ENCODE measurements at regions not wholly inside any gene's neighbourhood (a gene's known extent, or its start where the extent isn't known, plus 50 kb on each side); places are given as distances from the start of the nearest gene placed in this dataset.
"Not testable (repeated sequence)": the region's sequence is repeated elsewhere in the genome, so short reads cannot be mapped to it uniquely, and the experiment has no call there.

DNA sequence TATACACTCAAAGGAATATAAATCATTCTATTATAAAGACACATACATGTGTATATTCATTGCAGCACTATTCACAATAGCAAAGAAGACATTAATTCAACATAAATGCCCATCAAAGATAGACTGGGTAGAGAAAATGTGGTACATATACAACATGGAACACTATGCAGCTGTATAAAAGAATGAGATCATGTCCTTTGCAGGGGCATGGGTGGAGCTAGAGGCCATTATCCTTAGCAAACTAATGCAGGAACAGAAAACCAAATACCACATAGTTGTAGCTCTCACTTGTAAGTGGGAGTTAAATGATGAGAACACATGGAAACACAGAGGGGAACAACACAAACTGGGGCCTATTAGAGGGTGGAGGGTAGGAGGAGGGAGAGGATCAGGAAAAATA, 121.0 kb upstream of the LOC128125822 start:
- Mint-ChIP-seq H3K27me3 (ENCODE audit: low read depth) (no peaks in the 10 kb centered on the region), H3K9me3 (no peaks in the 10 kb centered on the region), H3K4me3 (no peak overlapping the region), H3K4me1 (ENCODE audit: low read depth) (no peaks in the 10 kb centered on the region), H3K36me3 (ENCODE audit: insufficient read depth) (no peaks in the 10 kb centered on the region)
- DNase-seq, result no peak
- ATAC-seq, result no peak

DNA sequence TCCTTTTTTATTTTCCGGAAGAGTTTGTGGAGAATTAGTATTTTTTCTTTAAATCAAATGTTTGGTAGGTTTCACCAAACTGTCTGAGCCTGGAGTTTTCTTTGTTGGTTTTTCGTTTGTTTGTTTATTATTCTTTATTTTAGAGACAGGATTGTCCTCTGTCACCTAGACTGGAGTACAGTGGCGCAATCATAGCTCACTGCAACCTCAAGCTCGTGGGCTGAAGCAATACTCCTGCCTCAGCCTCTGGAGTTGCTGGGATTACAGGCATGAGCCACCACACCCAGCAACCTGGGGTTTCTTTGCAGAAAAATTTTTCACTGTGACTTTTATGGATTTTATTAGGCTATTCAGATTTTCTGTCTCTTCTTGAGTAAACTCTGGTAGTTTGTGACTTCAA, 120.2 kb upstream of the LOC128125822 start:
- no peak overlapping the region for H3K4me3 Mint-ChIP-seq
- no peak for ATAC-seq
- no peaks in the 10 kb centered on the region for H3K4me1 Mint-ChIP-seq (ENCODE audit: low read depth)
- H3K27me3 Mint-ChIP-seq (ENCODE audit: low read depth), result no peaks in the 10 kb centered on the region
- H3K9me3 Mint-ChIP-seq, result no peaks in the 10 kb centered on the region
- no peak for DNase-seq
- no peaks in the 10 kb centered on the region for H3K36me3 Mint-ChIP-seq (ENCODE audit: insufficient read depth)

DNA sequence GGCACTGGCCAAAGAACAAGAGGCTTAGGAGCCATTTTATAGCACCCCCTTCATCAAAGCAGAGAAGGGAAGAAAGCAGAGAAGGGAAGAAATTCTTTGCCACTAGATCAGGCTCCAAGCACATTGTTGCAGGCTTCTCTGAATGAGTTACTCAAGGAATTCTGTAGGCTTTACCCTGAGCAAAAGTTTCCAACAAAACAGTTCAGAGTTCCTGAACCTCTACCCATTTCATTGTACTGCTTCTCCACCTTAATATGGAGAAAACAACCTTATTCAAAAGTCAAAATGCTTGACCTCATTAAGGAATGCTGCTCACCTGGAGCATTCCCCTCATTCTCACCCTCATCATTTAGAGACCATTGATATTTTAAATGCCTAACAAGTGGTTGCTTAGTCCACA, 115.5 kb upstream of the LOC128125822 start:
- Mint-ChIP-seq H3K4me3 (no peak overlapping the region), H3K27me3 (ENCODE audit: low read depth) (no peaks in the 10 kb centered on the region), H3K4me1 (ENCODE audit: low read depth) (no peaks in the 10 kb centered on the region), H3K36me3 (ENCODE audit: insufficient read depth) (no peaks in the 10 kb centered on the region), H3K9me3 (no peaks in the 10 kb centered on the region)
- DNase-seq (no peak), ATAC-seq (no peak)

DNA sequence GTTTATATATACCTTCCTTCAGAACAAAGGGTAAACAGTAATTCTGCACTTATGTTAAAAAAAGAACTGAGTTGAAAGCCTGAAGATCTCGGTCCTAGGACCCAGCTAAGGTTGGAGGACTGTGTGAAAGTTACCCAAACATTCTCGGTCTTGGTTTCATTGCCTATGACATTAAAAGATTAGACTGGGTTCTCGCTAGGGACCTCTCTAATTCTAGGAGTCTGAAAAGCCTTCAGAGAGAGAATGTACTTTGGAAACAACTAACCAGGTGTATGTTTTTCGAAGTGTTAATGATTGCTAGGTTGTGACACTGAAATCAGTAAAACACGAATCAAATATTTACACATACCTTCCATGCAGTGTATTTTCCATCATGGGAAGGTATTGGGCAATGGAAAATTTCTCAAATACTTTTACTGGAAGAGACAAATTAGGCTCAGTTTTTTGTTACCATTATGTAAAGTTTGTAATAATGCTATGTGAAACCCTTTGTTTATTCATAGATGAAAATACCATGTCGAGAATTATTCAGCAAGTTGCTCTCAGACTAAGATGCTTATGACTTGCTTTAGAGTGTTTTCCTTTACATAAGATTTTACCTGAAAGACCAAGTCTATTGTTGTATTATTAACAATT, 113.7 kb upstream of the LOC128125822 start:
- no peaks in the 10 kb centered on the region for H3K9me3 Mint-ChIP-seq
- no peak for DNase-seq
- H3K4me1 Mint-ChIP-seq (ENCODE audit: low read depth), result no peaks in the 10 kb centered on the region
- no peak overlapping the region for H3K4me3 Mint-ChIP-seq
- no peaks in the 10 kb centered on the region for H3K36me3 Mint-ChIP-seq (ENCODE audit: insufficient read depth)
- ATAC-seq, result no peak
- no peaks in the 10 kb centered on the region for H3K27me3 Mint-ChIP-seq (ENCODE audit: low read depth)

DNA sequence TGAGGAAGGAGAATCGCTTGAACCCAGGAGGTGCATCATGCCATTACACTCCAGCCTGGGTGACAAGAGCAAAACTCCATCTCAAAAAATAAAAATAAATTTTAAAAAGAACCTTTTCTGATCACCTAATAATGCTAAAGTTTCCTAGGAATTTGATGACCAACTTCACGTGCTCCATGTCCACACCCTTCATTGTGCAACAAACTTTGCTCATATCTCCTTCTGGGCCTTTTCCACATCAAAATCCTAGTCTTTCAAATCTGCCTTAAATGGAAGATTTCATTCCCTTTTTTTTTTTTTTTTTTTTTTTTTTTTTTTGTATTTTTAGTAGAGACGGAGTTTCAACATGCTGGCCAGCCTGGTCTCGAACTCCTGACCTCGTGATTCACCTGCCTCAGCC, 112.5 kb upstream of the LOC128125822 start:
- no peak for ATAC-seq
- no peaks in the 10 kb centered on the region for H3K27me3 Mint-ChIP-seq (ENCODE audit: low read depth)
- H3K36me3 Mint-ChIP-seq (ENCODE audit: insufficient read depth), result no peaks in the 10 kb centered on the region
- no peaks in the 10 kb centered on the region for H3K4me1 Mint-ChIP-seq (ENCODE audit: low read depth)
- no peaks in the 10 kb centered on the region for H3K9me3 Mint-ChIP-seq
- DNase-seq, result no peak
- H3K4me3 Mint-ChIP-seq, result no peak overlapping the region

DNA sequence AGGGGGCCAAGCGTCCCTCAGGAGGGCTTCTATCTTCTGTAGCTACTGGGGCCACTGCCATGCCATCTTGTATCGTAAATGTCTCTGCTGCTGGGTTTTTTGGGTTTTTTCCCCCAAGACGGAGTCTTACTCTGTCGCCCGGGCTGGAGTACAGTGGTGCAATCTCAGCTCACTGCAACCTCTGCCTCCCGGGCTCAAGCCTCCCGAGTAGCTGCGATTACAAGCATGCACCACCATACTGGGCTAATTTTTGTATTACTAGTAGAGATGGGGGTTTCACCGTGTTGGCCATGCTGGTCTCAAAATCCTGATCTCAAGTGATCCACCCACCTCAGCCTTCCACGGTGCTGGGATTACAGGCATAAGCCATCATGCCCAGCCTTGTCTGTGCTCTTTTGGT, 111.3 kb upstream of the LOC128125822 start:
- H3K4me1 Mint-ChIP-seq (ENCODE audit: low read depth), result no peaks in the 10 kb centered on the region
- no peaks in the 10 kb centered on the region for H3K9me3 Mint-ChIP-seq
- peaks cover 2% of the 10 kb centered on the region for H3K27me3 Mint-ChIP-seq (ENCODE audit: low read depth)
- no peak overlapping the region for H3K4me3 Mint-ChIP-seq
- ATAC-seq (no peak), DNase-seq (no peak)
- no peaks in the 10 kb centered on the region for H3K36me3 Mint-ChIP-seq (ENCODE audit: insufficient read depth)

DNA sequence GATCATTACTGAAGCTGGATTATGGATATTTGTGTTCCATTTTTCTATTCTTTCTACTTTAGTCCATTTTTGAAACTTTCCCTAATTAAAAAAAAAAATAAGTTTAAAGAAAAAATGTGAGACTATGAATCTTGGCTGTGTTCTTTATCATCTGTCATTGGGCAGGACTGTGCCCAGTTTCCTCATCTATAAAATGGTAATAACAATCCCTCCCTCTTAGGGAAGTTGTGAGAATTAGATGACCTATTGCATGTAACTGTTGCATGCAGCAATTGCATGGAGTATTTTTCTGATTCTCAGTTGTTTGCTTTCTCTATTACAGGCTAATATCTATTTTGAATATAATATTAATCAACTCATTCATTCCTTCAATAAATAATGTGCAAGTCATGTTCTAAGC, 108.2 kb upstream of the LOC128125822 start:
- no peak overlapping the region for H3K4me3 Mint-ChIP-seq

DNA sequence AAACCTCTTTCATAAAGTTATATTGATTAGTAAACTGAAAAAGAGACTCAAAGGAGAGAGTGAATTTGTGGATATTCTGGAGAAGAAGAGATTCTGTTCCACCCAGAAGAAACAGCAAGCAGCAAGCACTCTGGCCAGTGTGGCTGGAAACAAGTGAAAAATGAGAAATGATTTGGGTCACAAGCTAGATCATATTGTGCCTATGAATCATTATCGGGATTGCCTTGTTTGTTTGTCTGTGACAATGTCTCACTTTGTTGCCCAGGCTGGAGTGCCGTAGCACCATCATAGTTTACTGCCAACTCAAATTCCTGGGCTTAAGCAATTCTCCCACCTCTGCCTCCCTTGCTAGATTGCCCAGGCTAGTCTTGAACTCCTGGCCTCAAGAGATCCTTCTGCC, 106.5 kb upstream of the LOC128125822 start:
- H3K4me1 Mint-ChIP-seq (ENCODE audit: low read depth), result no peaks in the 10 kb centered on the region
- ATAC-seq (no peak), DNase-seq (no peak)
- no peak overlapping the region for H3K4me3 Mint-ChIP-seq
- H3K36me3 Mint-ChIP-seq (ENCODE audit: insufficient read depth), result no peaks in the 10 kb centered on the region
- no peaks in the 10 kb centered on the region for H3K9me3 Mint-ChIP-seq
- H3K27me3 Mint-ChIP-seq (ENCODE audit: low read depth), result peaks cover 6% of the 10 kb centered on the region

More for the DNA sequence above, 108.2 kb upstream of the LOC128125822 start:
- no peak for DNase-seq
- H3K4me1 Mint-ChIP-seq (ENCODE audit: low read depth), result no peaks in the 10 kb centered on the region
- ATAC-seq, result no peak
- H3K36me3 Mint-ChIP-seq (ENCODE audit: insufficient read depth), result no peaks in the 10 kb centered on the region
- no peaks in the 10 kb centered on the region for H3K9me3 Mint-ChIP-seq
- H3K27me3 Mint-ChIP-seq (ENCODE audit: low read depth), result peaks cover 4% of the 10 kb centered on the region

DNA sequence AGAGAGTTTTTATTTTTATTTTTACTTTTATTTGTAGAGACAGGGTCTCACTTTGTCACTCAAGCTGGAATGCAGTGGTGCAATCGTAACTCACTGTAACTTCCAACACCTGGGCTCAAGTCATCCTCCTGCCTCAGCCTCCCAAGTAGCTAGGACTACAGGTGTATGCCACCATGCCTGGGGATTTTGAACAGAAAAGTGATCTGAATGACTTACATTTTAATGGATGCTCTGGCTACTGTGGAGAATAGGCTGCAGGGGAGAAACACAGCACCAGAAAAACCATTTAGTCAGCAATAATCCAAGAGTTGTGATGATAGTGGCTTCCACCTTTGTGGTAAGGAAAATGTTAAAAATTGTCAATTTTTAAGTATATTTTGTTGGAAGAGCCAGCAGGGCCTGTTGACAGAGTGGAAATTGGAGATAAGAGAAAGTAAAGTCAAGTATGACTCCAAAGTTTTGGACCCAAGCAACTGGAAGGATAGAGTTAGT, 106.0 kb upstream of the LOC128125822 start:
- Mint-ChIP-seq H3K4me3 (no peak overlapping the region), H3K9me3 (no peaks in the 10 kb centered on the region), H3K36me3 (ENCODE audit: insufficient read depth) (no peaks in the 10 kb centered on the region), H3K27me3 (ENCODE audit: low read depth) (peaks cover 6% of the 10 kb centered on the region), H3K4me1 (ENCODE audit: low read depth) (no peaks in the 10 kb centered on the region)
- ATAC-seq (no peak), DNase-seq (no peak)

DNA sequence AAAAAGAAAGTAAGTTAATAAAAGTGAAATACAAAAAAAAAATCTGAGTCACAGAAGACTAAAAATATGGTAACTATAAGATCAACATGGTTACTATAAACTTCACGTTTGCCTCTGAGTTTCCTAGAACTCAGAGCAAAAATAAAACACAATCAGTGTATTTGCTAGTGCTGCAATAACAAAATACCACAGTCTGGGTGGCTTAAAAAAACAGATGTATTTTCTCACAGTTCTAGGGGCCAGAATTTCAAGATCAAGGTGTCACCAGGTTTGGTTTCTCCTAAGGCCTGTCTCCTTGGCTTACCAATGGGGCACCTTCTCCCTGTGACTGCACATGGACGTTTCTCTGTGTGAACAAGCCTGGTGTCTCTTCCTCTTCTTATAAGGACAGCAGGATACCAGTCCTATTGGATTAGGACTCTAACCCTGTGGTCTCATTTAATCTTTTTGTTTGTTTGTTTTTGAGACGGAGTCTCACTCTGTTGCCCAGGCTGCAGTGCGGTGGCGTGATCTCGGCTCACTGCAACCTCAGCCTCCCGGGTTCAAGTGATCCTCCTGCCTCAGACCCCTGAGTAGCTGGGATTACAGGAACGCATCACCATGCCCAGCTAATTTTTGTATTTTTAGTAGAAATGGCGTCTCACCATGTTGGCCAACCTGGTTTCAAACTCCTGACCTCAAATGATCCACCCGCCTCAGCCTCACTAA, 104.9 kb upstream of the LOC128125822 start:
- H3K4me1 Mint-ChIP-seq (ENCODE audit: low read depth), result no peaks in the 10 kb centered on the region
- no peak overlapping the region for H3K4me3 Mint-ChIP-seq
- H3K27me3 Mint-ChIP-seq (ENCODE audit: low read depth), result peaks cover 12% of the 10 kb centered on the region
- no peaks in the 10 kb centered on the region for H3K9me3 Mint-ChIP-seq
- ATAC-seq, result no peak
- H3K36me3 Mint-ChIP-seq (ENCODE audit: insufficient read depth), result no peaks in the 10 kb centered on the region
- no peak for DNase-seq

DNA sequence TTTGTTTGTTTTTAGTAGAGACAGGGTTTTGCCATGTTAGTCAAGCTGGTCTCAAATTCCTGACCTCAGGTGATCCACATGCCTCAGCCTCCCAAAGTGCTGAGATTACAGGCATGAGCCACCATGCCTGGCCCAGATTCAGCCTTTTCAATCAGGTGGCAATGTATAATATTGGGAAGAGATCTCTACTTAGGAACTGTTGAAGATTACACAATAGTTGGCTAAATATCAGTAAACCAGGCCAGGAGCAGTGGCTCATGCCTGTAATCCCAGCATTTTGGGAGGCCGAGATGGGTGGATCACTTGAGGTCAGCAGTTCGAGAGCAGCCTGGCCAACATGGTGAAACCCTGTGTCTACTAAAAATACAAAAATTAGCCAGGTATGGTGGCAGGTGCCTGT, 101.1 kb upstream of the LOC128125822 start:
- H3K4me1 Mint-ChIP-seq (ENCODE audit: low read depth); DNase-seq; H3K4me3 Mint-ChIP-seq; H3K9me3 Mint-ChIP-seq; ATAC-seq; H3K36me3 Mint-ChIP-seq (ENCODE audit: insufficient read depth): not testable (repeated sequence)
- peaks cover 10% of the 10 kb centered on the region for H3K27me3 Mint-ChIP-seq (ENCODE audit: low read depth)

DNA sequence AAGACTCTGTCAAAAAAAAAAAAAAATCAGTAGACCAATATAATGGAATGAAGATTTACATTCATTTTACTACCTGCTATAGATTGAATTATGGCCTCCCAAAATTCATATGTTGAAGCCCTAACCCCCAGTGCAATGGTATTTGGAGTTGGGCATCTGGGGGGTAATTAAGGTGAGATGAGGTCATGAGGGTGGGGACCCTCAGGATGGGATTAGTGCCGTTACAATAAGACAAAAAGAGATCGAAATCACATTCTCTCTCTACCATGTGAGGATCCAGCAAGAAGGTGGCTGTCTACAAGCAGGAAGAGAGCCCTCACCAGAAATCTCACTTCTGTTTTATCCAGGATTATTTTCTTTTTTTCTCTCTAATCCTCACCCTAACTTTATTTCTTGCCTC, 100.6 kb upstream of the LOC128125822 start:
- Mint-ChIP-seq H3K27me3 (ENCODE audit: low read depth) (peaks cover 10% of the 10 kb centered on the region), H3K9me3 (no peaks in the 10 kb centered on the region), H3K4me1 (ENCODE audit: low read depth) (no peaks in the 10 kb centered on the region), H3K36me3 (ENCODE audit: insufficient read depth) (no peaks in the 10 kb centered on the region), H3K4me3 (no peak overlapping the region)
- ATAC-seq (no peak), DNase-seq (no peak)

DNA sequence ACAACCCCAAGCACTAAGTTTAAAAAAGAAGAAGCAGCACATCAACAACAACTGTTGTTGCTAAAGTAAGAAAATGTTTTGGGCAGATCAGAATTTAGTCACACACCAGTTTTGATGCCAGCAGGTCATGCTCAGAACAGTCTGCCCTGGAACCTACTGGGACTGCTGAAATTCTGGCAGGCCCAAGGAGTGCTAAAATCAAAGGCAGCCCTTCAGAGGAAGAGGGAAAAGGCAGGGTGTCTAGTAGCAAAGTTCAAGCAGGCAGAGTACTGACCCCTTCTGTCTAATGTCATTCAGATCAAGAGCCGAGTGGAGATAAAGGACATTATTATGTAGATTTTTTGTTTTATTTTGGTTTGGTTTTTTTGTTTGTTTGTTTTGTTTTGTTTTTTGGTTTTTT, 96.6 kb upstream of the LOC128125822 start:
- H3K27me3 Mint-ChIP-seq (ENCODE audit: low read depth), result peaks cover 7% of the 10 kb centered on the region
- no peaks in the 10 kb centered on the region for H3K9me3 Mint-ChIP-seq
- no peaks in the 10 kb centered on the region for H3K4me1 Mint-ChIP-seq (ENCODE audit: low read depth)
- DNase-seq (no peak), ATAC-seq (no peak)
- H3K4me3 Mint-ChIP-seq, result no peak overlapping the region
- no peaks in the 10 kb centered on the region for H3K36me3 Mint-ChIP-seq (ENCODE audit: insufficient read depth)

DNA sequence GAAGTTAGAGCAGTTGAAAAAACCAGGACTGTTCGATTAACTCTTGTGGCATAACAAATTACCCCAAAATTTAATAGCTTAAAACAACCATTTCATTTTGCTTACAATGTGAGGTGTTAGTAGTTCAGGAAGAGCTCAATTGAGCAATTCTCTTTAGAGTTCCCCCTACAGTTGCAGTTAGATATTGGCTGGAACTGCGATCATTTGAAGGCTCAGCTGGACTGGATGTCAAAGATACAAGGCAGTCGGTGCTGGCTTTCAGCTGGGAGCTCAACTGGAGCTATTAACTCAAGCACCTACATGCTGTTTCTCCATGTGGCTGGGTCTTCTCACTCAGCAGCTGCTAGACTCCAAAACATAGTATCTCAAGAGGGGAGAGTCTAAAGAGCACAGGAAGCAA, 96.0 kb upstream of the LOC128125822 start:
- ATAC-seq (no peak), DNase-seq (no peak)
- H3K36me3 Mint-ChIP-seq (ENCODE audit: insufficient read depth), result no peaks in the 10 kb centered on the region
- H3K4me3 Mint-ChIP-seq, result no peak overlapping the region
- peaks cover 7% of the 10 kb centered on the region for H3K27me3 Mint-ChIP-seq (ENCODE audit: low read depth)
- H3K9me3 Mint-ChIP-seq, result no peaks in the 10 kb centered on the region
- H3K4me1 Mint-ChIP-seq (ENCODE audit: low read depth), result no peaks in the 10 kb centered on the region

DNA sequence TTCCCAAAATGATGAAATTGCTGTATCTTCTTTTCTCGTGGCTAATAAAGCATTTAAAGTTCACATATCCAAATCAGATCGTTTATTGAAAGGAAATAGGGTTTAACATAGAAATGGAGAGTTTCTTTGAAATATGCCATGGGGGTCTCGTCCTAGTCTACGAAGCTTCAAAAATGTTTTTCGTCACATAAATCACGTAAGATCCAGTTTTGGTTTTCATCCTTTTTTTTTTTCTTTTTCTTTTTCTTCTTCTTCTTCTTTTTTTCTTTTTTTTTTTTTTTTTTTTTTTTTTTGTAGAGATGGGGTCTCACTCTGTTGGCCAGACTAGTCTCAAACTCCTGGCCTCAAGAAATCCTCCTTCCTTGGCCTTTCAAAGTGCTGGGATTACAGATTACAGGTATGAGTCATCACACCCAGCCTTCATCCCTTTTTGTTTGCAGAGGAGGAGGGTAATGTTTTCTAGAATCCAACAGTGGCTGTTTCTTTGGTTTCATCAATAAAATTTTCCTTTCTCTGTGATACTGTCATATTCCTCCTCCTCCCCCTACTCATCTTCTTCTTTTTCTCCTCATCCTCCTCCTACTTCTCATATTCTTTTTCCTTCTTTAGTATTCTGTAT, 94.7 kb upstream of the LOC128125822 start:
- Mint-ChIP-seq H3K4me1 (ENCODE audit: low read depth) (no peaks in the 10 kb centered on the region), H3K36me3 (ENCODE audit: insufficient read depth) (no peaks in the 10 kb centered on the region), H3K27me3 (ENCODE audit: low read depth) (no peaks in the 10 kb centered on the region), H3K4me3 (no peak overlapping the region), H3K9me3 (no peaks in the 10 kb centered on the region)
- DNase-seq (no peak), ATAC-seq (no peak)

Data from activated T-cell treated with anti-CD3 and anti-CD28 coated beads, Interleukin-2, amount 50 U/mL, for 4 hours (primary cell).